Activated naive CD4-positive, alpha-beta T cell treated with anti-CD3 and anti-CD28 coated beads, Interleukin-2, amount 50 U/mL, for 16 hours (primary cell): ENCODE measurements at regions not wholly inside any gene's neighbourhood (a gene's known extent, or its start where the extent isn't known, plus 50 kb on each side); places are given as distances from the start of the nearest gene placed in this dataset.
"Not testable (repeated sequence)": the region's sequence is repeated elsewhere in the genome, so short reads cannot be mapped to it uniquely, and the experiment has no call there.

Source experiments
- DNase-seq: peaks from one replicate; pipeline ENCODE4 v3.0.0-alpha.2; 2020

- DNase-seq: no peak
These were observed 247.0 kb upstream of the CCDC54 start for GRCh38 chr3:107130089-107130700.

DNA sequence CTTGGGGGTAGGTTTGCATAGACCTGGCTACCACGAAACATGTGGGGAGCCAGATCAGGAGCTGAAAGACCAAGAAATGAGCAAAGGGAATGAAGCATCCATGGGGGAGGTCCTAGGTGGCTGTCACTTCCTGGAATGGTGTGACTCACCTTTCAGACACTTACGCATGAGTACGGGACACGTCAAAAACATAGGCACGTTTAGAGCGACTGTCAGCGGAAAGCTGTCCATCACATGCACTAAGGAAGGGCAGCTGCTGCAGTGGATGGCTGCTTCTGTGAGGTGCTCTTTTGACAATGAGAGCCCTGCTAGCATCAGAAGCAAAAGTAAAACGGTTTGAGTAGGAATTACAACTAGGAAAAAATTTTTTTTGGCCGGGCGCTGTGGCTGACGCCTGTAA is 244.6 kb upstream of the CCDC54 start:
- DNase-seq: no peak

GRCh38 chr3:107133891-107134290 is 243.3 kb upstream of the CCDC54 start:
- no peak for DNase-seq

DNA sequence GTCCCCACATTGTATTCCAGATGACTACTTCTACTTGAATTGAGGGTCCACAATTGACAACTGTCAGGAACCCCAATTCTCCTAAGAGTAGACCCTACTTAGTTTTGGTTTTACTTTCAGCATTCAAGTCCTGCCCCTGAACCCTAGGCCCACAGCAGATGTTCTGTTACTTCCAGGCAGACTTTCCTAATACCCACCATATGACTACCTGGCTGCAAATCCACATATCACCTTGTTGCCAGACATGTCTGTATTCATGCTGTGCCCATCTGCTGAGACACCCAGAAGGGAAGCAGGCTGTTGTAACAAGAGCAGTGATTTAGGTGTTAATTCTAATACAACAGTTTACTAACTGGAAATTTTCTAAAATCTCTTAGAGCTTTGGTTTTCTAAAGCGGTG is 235.1 kb upstream of the CCDC54 start:
- no peak for DNase-seq

- DNase-seq: no peak
These were observed 234.3 kb upstream of the CCDC54 start for GRCh38 chr3:107142786-107143575.

DNA sequence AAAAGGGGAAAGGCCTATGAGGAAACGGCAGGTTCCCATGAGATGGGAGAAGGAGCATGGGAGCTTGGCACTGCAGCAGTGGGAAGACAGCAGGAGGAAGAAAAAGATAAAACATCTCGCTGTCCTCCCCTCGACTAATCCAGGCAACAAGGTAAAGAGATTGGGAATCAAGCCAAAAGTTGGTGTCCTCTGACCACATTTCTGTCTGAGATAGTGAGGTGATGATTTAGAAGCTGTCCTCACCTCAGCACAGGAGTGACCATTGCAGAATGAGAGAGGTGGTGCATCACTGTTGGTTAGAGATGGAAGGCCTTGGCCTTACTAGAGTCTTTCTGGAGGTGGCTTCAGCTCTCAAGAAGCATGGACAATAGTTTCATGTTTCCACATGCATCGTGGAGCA is 226.6 kb upstream of the CCDC54 start:
- DNase-seq: no peak

DNA sequence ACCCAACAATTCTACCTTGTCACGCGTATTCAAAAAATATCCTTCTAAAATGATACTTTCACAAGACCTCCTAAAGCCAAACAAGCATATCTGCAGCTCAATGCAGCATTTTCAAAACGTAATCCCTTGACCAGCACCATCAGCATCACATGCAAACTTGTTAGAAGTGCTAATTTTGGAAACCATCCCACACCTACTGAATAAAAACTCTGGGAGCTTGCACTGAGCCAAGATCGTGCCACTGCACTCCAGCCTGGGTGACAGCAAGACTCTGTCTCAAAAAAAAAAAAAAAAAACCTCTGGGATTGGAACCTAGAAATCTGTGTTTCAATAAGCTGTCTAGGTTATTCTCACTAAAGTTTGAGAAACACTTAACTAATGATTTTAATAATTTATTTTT is 223.3 kb upstream of the CCDC54 start:
- no peak for DNase-seq

DNA sequence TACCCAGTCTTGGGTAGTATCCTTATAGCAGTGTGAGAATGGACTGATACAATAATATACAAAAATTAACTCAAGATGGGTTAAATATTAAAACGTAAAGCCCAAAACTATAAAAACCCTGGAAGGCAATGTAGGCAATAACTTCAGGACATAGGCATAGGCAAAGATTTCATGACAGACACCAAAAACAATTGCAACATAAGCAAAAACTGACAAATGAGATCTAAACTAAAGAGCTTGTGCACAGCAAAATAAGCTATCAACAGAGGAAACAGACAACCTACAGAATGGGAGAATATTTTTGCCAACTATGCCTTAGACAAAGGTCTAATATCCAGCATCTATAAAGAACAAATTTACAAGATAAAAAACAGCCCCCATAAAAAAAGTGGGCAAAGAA is 204.8 kb upstream of the CCDC54 start:
- no peak for DNase-seq

- DNase-seq: no peak
These were observed 192.9 kb upstream of the CCDC54 start for GRCh38 chr3:107184375-107184774.

- no peak for DNase-seq
These were observed 189.0 kb upstream of the CCDC54 start for GRCh38 chr3:107188262-107188661.

- DNase-seq: no peak
These were observed 188.0 kb upstream of the CCDC54 start for GRCh38 chr3:107189158-107189791.

GRCh38 chr3:107193116-107193515 is 184.1 kb upstream of the CCDC54 start:
- no peak for DNase-seq

GRCh38 chr3:107198581-107199181 is 178.6 kb upstream of the CCDC54 start:
- DNase-seq: no peak

DNA sequence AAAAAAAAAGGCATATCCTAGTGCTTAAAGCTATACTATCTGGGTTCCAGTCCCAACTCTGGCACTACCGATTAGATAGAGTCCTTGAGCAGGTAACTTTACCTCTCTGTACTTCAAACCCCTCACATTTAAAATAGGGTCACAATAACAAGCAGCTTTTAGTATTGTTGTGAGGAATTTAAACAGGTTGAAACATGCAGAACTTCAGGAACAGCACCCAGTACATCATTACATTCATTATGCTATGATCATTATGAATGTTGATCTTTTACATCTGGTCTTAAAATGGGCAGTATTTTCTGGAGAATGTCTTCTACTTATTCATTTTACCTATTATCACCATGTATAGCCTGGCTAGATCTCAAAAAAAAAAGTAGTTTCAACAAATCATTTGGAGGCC is 176.1 kb upstream of the CCDC54 start:
- no peak for DNase-seq

- not testable (repeated sequence) for DNase-seq
These were observed 174.4 kb upstream of the CCDC54 start for GRCh38 chr3:107202885-107203284.

GRCh38 chr3:107204121-107204520 is 173.1 kb upstream of the CCDC54 start:
- no peak for DNase-seq

DNA sequence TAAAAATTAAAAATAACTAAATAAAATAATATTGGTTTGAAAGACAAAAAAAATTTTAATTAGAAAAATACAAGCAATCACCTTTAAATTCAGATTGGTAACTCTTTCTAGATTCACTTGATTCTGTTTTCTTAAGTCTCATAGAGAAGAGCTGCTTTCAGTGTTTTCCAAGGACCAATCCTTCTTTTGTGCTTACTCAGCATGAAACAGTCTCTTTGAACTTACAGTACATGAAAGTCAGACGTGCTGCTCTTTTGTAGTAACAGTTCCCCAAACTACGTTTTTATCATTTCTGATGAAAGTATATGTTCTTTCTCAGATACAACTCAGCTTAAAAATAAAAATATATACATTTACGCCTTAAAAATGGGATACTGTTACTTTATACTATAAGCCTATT is 171.9 kb upstream of the CCDC54 start:
- DNase-seq: no peak

- no peak for DNase-seq
These were observed 171.1 kb upstream of the CCDC54 start for GRCh38 chr3:107206141-107206540.

DNA sequence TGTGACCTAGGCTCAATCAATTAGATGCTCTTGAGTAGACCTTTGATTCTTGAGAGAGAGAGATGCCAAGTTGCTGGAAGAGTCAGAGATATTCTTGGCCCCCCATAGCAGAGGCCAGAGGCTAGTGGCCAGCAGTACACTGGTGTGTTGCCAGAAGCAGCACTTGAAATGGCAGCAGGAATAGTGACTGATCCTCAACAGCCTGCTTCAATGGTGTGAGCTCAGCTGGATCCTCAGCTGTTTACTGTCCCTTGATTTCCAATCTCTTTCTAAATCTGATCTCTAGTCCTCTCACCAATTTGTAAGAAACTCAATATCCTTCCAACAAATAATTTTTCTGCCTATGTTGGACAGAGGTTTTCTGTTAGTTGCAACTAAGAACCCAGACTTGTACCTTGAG is 170.3 kb upstream of the CCDC54 start:
- no peak for DNase-seq

DNA sequence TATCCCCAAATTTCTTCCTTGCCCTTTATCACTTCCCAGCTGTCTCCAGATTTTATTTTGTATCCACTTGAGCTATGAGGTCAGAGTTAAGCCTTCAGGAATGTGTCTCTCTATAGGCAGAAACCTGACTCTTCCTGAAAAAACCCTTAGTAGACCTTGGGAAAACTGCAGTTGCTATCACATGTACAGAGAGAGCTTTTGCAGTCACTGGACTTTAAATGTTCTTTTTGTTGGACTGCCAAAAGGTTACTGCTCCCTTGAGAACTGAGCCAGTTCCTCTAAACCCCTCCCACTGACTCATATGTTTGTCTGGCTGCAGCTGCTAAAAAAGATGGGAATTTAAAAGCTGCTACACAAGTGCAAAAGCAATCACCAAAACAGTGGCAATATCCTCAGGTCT is 169.1 kb upstream of the CCDC54 start:
- no peak for DNase-seq

DNA sequence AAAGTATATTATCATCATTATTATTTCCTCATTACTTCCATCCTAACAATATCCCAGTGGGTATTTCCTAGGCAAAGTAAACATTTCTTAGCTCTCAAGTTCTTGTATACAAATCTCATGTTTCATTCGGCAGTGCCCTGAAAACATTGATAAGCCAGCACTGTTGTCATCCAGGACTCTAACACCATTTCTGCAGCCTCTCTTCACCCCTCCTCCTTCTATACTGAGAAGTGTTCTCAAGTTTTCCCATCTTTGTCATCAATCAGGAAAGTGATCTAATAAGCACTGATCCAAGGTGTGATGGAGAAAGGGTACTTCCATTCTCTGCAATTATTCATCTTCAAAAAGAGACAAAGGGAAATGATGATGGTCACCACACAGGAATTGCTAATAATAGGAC is 168.4 kb upstream of the CCDC54 start:
- DNase-seq: no peak

DNA sequence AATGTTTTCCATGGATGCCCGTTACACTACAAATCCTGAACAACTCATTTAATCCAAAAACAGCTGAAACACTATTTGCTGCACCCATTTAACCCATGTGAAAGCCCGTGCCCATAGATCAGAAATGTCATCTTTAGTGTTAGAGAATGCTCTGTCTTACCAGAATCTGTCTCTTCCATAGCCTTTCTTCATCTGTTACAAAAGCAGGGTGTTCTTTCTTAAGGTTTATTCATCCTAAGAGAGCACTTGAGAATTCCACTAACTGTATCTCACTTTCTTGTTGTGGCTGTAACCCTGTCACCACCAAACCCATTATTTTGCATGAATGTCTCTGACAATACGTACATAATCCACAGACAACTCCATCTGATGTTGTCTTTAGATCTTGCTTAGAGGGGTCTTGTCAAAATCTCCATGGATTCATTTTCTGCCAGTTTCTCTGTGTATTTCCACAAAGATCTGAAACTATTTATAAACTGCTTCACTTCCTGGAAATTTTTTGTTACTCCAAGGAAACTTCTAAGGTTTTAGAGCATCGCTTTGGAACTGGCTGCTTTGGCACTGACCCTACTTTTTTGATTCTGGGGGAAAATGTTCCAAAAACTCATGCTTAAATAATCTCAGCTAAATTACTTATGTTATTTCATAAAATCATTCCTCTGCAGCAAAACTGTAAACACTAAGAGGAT is 167.8 kb upstream of the CCDC54 start:
- no peak for DNase-seq

- DNase-seq: no peak
These were observed 165.6 kb upstream of the CCDC54 start for GRCh38 chr3:107211608-107212007.
